DMS153 treated with DMSO at 0.1 percent for 48 hours (cell line): ENCODE measurements at regions not wholly inside any gene's neighbourhood (a gene's known extent, or its start where the extent isn't known, plus 50 kb on each side); places are given as distances from the start of the nearest gene placed in this dataset.
"Not testable (repeated sequence)": the region's sequence is repeated elsewhere in the genome, so short reads cannot be mapped to it uniquely, and the experiment has no call there.

Experiments
- DNase-seq: peaks from one replicate; lab custom pipeline; 2025; ENCODE audit not compliant: unreplicated experiment; lab: John Stamatoyannopoulos, UW

DNA sequence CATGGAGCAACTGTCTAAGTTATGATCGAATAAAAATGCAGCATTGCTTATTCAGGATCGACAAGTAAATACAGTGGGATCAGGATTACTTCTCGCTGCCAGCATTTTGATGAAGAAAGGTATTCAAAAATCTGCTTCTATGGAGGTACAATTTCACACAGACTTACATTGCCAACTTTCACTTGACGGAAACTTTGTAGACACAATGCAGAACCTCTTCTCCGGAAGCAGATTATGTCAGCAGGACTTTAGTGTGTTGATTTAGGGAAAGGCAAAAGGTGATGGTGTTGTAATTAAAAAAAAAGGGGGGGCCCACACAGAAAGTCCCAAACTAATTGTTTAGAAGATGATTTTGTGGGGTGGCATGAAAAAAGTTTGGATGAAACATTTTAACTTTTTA is 462.4 kb upstream of the KLF6 start:
- no peak for DNase-seq

DNA sequence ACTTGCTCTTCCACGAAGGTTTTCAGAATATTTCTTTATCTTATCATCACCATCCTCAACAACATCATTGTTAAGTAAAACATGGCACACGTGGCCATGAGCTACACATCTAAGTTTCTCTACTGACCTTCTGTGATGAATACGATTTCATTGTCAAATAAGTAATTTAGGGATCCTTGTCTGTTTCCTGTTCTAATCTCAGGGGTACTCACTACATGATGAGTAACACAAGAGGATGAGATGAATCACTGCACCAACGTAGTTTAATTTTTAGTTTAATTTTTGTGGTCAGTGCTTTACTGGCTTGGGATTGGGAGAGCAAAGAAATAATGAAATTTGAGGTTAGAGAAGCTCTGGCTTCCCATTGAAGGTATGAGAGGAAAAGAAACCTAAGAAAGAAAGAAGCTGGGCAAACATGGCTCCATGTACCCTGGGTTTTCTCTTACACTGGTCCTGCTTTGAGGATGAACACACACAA is 461.9 kb upstream of the KLF6 start:
- no peak for DNase-seq

DNA sequence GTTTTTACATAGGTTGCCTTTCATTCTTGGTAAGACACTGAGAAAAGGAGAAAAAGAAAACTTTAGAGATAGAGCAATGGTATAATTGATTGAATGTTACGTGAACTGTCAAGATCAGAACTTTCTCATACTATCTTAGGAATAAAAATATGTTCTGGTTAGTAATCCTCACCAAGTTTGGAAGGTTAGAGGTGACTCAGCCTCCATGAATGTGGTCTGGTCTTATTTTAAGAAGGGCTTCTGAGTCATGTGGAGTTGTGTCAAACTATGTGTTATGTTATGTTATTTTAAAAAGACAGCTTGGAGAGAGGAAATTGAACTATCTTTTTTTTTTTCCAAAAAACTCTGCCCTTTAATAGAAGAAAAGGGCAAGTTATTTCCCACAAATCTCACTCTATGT is 458.6 kb upstream of the KLF6 start:
- DNase-seq = no peak

DNA sequence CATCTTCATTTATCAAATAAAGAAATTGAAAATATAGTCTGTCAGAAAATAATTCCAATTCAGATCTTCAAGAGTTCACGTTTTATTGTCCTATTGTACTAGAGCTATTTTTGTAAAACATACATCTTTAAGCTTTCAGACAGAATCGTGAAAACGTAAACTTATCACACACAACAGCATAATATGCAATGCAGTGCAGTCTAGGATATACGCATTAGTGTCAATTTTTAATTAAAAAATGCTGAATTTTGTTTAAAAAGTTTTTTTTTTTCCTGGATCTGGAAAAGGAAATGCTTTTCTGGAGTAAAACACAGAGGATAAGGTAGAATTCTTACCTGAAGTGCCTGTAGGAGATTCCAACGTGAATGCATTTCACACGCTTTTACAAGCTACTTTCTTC is 458.2 kb upstream of the KLF6 start:
- DNase-seq = no peak

DNA sequence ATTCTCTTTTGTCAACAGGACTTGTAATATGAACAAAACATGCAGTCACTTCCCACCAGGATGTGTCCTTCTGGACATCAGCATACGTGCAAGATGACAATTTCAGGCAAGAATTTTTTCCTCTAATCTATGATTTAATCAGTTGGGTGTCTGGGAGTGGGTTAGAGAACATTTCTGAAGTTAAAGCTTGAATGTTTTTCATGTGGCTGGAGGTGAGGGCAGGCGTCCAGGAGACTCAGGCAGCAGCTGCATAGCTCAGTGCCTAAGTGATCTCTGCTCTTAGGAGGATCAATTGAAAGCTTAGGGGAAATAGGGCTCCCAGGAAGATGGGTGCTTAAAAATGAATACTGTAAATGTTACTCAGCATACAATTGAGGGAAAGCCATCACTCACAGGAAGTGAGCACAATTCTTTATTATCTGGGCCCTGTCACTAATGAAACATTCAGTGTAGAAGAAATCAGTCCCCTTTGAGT is 457.6 kb upstream of the KLF6 start:
- no peak for DNase-seq

DNA sequence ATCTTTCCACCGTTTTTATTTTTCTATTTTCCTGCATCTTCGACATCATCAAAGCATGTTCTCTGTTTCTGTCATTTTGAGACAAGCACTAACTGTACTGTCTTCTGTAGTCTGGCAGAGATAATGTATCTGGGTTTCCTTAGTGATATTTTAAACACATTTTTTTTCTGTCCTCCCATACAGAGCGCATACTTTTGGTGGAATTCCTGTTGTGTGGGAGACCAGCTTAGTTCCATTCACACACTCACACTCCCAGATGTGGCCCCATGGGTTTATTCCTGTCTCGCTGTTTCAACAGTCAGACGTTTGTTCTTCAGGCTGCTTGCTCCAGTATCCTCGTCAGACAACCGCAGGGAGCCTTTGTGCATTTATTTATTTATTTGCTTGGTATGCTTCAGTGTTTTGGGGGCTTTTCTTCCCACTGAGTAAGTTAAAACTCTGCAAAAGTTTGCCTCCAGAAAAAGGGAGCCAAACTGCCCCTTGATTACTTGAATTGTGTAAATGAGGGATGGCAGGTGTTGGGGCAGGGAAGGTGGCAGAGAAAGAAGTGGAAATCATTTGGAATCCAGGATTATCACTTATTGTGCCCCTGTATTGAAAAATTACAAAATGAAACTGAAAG is 456.8 kb upstream of the KLF6 start:
- no peak for DNase-seq

DNA sequence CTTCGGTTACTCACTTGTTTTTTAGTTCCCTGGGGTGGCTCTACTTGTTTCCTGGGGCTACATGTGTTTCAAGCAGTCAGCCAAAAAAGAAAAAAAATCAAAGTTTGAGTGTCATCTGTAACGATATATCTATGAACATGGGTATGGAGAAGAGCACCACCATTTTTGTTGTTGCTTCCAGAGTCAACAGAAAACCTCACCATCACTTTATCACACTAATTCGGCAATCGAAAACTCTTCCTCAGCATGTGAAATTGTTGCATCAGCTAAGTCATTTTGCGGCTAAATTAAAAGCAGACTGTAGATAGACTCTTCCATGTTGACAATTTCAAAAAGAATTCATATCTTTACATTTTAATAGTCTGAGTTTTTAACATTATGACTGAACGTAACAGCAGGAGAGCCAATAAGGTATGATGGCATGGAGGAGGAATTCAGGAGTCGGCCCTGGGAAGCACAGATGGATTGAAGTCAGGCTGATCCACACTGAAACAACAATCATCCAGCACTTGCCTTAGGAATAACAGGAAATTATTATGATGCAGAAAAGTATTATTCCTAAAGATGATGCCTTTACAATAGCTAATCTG is 455.7 kb upstream of the KLF6 start:
- DNase-seq = no peak

DNA sequence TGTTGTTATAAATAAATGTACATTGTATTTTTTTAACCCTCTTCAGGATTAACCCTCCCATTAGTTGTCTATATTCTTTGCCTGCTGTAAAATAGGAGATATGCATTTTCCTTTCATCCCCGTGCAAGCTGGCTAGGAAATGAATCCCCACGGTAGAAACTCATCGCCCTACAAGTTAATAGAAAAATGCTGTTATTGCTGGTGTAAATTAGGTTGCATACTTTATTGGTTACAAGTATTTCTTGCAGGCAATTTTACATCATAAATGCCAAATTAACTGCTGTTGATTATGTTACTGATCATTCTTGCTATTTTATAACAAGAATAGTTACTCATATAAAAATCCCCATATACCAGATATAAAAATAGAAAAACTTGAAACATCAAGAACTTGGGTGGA is 454.2 kb upstream of the KLF6 start:
- no peak for DNase-seq

DNA sequence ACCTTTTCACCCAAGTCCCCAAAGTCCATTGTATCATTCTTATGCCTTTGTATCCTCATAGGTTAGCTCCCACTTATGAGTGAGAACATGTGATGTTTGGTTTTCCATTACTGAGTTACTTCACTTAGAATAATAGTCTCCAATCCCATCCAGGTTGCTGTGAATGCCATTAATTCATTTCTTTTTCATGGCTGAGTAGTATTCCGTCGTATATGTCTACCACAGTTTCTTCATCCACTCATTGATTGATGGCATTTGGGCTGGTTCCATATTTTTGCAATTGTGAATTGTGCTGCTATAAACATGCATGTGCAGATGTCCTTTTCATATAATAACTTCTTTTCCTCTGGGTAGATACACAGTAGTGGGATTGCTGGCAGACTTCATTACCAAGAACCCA is 451.9 kb upstream of the KLF6 start:
- DNase-seq = not testable (repeated sequence)

DNA sequence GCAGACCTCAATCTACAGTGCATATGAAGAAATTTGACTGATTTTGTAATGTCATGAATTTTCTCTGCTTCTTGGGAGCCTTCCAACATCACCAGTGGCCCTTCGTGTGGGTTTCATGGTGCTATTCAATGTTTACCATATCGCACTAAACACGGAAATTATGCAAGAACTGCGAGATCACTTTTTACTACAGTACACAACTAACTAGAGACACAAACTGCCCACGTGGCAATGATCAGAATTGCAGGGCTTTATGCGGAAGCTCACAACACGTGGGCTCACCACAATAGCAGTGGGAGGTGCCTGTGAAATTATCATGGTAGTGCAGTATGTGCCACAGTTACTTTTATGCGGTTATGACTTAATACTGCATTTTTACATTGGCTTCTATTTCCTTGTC is 449.7 kb upstream of the KLF6 start:
- no peak for DNase-seq

DNA sequence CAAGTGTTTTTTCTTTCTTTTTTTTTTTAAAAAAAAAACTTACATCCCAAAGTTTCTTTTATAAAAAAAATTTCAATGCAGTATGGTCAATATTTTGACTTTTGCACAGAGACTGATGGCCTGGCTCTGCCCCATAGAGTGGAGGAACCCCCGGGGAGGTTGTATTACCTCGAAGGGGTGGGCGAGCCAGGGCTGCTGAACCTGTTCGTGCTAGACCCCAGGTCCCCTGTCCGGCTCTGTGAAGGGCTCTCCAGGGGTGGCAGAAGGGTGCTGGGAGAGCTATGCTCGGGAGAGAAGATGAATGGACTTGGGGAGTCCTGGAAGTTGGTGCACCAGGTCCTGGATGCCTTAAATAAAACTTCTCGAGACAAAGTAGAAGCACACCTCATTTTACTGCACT is 446.4 kb upstream of the KLF6 start:
- DNase-seq = no peak

DNA sequence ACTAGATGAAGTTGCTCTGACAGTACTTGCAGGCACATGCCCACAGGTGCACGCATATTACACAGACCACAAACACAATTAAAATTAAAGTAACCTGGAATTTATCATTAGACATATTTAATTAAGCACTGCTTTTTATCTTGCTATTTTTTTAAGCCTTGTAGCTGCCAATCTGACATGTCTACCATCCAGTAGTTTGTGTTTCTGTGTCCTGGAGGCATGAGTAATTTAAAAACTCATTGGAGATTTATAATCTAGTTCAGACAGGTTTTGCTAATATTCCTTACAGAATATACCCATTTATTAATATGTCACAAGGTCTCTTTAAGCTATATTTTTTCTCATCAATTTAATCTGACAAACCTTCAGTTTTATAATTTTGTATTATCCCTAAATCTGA is 445.0 kb upstream of the KLF6 start:
- no peak for DNase-seq

DNA sequence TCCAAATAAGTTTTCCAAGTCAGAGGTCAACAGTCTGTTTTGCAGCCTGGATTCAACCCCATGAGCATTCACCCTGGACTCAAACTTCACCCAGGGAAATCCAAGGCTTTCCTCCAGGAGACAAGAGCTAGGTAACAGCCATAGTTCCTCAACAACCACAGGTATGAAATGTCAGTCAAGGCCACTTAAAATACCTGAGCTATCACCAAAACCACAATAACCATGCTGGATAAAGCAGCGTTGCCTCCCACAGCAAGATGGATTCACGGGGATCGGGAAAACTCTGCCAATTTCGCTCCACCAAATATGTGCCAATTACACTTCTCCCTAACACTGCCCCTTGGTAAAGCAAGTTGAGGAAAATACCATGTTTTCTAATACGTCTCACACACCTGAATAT is 444.1 kb upstream of the KLF6 start:
- no peak for DNase-seq

DNA sequence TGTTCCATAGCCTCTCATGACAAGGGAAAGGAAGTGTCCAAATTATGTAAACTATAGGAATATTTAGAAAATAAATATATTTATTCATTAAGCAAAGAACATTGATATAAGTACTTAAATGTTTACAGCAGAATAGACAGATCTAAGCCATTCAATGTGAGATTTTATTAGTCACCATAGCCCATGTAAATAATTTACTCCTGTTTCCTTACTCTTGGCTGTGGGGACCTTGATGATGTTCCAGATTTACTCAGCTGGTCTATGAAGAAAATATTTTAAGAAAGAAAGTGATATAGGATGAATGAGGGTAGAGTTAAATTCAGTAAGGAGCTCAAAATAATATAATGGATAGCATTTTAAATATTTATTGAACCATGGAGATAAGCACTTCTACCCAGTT is 442.6 kb upstream of the KLF6 start:
- no peak for DNase-seq

DNA sequence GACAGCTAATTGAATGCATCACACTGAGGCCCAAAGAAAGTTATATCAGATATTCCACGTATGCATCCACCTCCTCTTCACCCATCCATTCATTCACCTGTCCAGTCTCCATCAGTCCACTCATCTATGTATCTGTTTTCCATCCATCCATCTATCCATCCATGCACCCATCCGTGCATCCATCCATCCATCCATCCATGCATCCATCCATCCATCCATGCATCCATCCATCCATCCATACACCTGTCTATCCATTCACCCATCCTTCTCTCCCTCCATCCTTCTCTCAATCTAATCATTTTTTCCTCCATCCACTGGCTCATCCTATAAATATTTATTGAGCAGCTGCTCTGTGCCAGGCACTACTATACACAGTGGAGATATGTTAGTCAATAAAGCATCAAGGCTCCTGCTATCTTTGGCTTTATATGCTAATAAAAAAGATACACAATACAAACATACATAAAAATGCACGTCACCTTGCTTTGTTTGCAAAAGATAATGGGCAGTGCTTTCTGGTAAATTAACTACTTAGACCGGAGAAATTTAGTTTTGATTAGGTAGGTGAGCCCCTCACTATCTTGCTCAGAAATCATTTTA is 442.0 kb upstream of the KLF6 start:
- DNase-seq = no peak

DNA sequence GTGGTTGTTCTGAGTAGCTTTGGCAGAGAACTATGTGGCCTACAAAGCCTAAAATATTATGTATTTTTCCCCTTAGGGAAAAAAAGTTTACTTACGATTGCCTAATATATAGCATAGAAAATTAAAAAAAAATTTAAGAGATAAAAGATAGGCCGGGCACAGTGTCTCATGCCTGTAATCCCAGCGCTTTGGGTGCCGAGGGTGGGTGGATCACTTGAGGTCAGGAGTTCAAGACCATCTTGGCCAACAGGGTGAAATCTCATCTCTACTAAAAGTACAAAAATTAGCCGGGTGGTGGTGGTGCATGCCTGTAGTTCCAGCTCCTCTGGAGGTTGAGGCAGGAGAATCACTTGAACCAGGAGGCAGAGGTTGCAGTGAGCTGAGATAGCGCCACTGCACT is 439.2 kb upstream of the KLF6 start:
- DNase-seq = no peak

DNA sequence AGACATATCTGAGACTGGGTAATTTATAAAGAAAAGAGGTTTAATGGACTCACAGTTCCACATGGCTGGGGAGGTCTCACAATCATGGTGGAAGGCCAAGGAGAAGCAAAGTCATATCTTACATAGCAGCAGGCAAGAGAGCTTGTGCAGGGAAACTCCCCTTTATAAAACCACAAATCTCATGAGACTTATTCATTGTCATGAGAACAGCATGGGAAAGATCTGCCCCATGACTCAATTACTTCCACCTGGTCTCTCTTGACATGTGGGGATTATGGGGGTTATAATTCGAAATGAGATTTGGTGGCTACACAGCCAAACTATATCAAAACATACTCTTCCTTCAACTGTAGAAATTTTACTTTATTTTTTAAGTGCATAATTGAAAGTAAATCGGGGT is 436.3 kb upstream of the KLF6 start:
- DNase-seq = not testable (repeated sequence)

DNA sequence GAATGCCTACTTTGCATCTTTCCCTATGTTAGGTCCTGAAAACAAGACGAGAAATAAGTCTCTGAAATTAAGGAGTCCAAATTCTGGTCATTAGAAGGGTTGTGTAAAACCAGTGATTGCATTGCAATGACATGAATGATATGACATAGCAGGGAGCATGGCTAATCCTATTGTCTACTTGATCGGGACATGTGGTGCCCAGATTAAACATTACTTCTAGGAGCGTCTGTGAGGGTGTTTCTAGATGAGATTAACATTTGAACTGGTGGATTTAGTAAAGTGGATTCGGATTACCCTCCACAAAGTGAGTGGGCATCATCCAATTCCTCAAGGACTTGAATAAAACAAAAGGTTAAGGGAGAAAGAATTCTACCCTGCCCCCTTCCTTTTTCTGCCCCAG is 434.9 kb upstream of the KLF6 start:
- DNase-seq = no peak

DNA sequence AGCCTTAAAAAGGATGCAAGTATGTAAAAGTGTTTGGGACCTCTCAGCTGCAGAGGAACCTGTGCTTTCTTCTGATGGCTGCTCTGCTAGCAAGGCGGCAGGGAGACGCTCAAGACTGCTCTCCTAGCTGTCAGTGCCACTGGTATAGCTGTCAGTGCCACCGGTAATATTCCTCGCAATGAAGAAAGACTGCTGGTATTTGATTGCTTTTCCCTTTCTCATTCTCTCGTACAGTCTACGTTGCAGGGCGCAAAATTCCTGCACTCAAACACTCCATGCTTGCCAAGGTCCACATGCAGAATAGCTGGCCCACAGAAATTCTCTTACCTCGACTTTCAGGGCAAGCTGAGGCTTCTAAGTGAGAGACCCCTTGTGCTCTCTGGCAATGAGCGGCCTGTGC is 432.6 kb upstream of the KLF6 start:
- no peak for DNase-seq

DNA sequence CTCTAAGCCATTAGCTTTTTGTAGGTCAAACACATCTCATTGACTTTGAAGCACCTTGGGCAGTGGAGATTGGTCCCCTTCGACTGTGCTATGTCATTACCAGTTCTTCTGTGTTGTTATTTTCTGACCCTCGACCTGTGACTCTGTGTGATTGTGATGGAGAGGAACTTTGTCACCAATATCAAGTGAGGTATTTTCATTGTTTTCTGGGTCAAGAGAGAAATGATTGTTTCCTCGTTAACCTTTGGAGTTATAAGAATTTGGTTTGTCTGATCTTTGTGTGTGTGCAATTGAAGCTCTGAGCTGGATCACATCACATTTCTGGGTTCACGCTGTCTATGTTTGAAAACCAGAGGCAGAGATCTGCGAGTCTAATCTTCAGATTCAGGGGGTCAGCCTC is 432.2 kb upstream of the KLF6 start:
- DNase-seq = no peak

DNA sequence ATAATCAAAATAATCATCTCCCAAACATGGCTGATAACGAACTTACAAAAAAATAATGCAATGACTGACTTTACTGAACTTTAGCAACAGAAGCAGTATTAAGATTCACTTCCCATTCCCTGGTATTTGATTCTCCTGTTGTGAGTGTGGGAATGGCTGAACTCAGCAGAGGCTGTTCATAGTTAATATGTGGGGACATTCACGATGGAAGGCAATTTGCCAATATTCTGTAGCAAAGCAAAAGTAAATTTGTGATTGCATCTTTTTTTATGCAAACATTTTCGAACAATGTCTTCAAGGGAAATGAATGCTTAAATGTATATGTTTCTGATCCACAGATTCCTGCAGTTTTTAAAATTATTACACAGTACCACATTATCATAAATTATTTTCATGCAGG is 431.7 kb upstream of the KLF6 start:
- no peak for DNase-seq

DNA sequence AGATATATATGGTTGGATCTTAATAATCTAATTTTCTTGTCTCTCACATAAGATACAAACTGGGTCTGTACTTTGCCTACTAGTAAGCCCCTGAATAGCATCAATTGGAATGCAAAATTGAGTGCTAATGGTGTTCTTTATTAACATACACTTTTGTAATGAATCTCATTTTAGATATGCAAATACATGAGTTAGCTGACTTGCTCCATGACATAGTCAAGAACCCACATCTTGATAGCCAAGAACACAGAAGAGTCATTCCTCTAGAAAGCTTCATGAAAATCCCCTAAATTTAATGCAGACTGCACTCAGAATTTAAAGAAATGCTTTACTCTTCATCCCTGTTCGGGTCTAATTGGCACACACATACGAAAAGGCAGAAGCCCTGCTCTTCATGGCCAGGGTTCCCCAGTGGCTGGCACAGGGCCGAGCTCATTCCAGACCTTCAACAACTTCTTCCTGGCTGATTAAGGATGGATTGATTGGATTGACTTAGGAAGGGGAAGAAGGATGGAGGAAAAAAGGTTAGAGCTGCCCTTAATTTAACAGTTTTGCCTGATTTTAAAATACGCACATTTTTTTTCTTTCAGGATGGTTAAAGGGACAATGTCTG is 431.1 kb upstream of the KLF6 start:
- no peak for DNase-seq
